ENCODE measurements at regions not wholly inside any gene's neighbourhood (a gene's known extent, or its start where the extent isn't known, plus 50 kb on each side); places are given as distances from the start of the nearest gene placed in this dataset.

GRCh38 chr1:38547321-38547720, 312.3 kb downstream of the RRAGC start:
- DNase-seq (ENCODE audit: insufficient read length, low spot score) (no peak), FAIRE-seq (no peak)
- TF ChIP-seq POLR2A (IDR thresholded peaks at IDR 0.05; ENCODE audit: low read depth, low read length) = no peak

- TF ChIP-seq POLR2A (IDR thresholded peaks at IDR 0.05; ENCODE audit: low read depth, low read length) = no peak
- FAIRE-seq = no peak
- no peak for DNase-seq (ENCODE audit: insufficient read length, low spot score)
Observed at GRCh38 chr1:38546636-38547035, 312.9 kb downstream of the RRAGC start.

- no peak for TF ChIP-seq POLR2A (IDR thresholded peaks at IDR 0.05; ENCODE audit: low read depth, low read length)
- no peak for FAIRE-seq
- DNase-seq (ENCODE audit: insufficient read length, low spot score) = no peak
Observed at GRCh38 chr1:38541223-38541622, 318.3 kb downstream of the RRAGC start.

- FAIRE-seq (no peak), DNase-seq (ENCODE audit: insufficient read length, low spot score) (no peak)
- no peak for TF ChIP-seq POLR2A (IDR thresholded peaks at IDR 0.05; ENCODE audit: low read depth, low read length)
Observed at GRCh38 chr1:38539931-38540330, 319.6 kb downstream of the RRAGC start.

- TF ChIP-seq POLR2A (IDR thresholded peaks at IDR 0.05; ENCODE audit: low read depth, low read length) = no peak
- DNase-seq (ENCODE audit: insufficient read length, low spot score) (no peak), FAIRE-seq (no peak)
Observed at GRCh38 chr1:38538834-38539233, 320.7 kb downstream of the RRAGC start.

- no peak for DNase-seq (ENCODE audit: insufficient read length, low spot score)
- FAIRE-seq = no peak
- TF ChIP-seq POLR2A (IDR thresholded peaks at IDR 0.05; ENCODE audit: low read depth, low read length) = no peak
Observed at GRCh38 chr1:38536089-38536488, 323.5 kb downstream of the RRAGC start.

- DNase-seq (ENCODE audit: insufficient read length, low spot score) (no peak), FAIRE-seq (no peak)
- no peak for TF ChIP-seq POLR2A (IDR thresholded peaks at IDR 0.05; ENCODE audit: low read depth, low read length)
Observed at GRCh38 chr1:38534473-38534823, 325.1 kb downstream of the RRAGC start.

GRCh38 chr1:38533772-38534472, 325.6 kb downstream of the RRAGC start:
- TF ChIP-seq POLR2A (IDR thresholded peaks at IDR 0.05; ENCODE audit: low read depth, low read length) = no peak
- FAIRE-seq (no peak), DNase-seq (ENCODE audit: insufficient read length, low spot score) (no peak)

- TF ChIP-seq POLR2A (IDR thresholded peaks at IDR 0.05; ENCODE audit: low read depth, low read length) = no peak
- DNase-seq (ENCODE audit: insufficient read length, low spot score) (no peak), FAIRE-seq (no peak)
Observed at GRCh38 chr1:38530957-38531356, 328.6 kb downstream of the RRAGC start.

GRCh38 chr1:38529946-38530345, 329.6 kb downstream of the RRAGC start:
- no peak for TF ChIP-seq POLR2A (IDR thresholded peaks at IDR 0.05; ENCODE audit: low read depth, low read length)
- DNase-seq (ENCODE audit: insufficient read length, low spot score) (no peak), FAIRE-seq (no peak)

- FAIRE-seq (no peak), DNase-seq (ENCODE audit: insufficient read length, low spot score) (no peak)
- TF ChIP-seq POLR2A (IDR thresholded peaks at IDR 0.05; ENCODE audit: low read depth, low read length) = no peak
Observed at GRCh38 chr1:38529391-38529790, 330.2 kb downstream of the RRAGC start.

GRCh38 chr1:38528623-38529022, 330.9 kb downstream of the RRAGC start:
- FAIRE-seq (no peak), DNase-seq (ENCODE audit: insufficient read length, low spot score) (no peak)
- no peak for TF ChIP-seq POLR2A (IDR thresholded peaks at IDR 0.05; ENCODE audit: low read depth, low read length)

- no peak for TF ChIP-seq POLR2A (IDR thresholded peaks at IDR 0.05; ENCODE audit: low read depth, low read length)
- no peak for DNase-seq (ENCODE audit: insufficient read length, low spot score)
Observed at GRCh38 chr1:38527373-38527966, 332.1 kb downstream of the RRAGC start.

GRCh38 chr1:38526046-38526445, 333.5 kb downstream of the RRAGC start:
- no peak for FAIRE-seq

More at GRCh38 chr1:38527373-38527966, 332.1 kb downstream of the RRAGC start:
- no peak for FAIRE-seq

GRCh38 chr1:38525343-38526043, 334.1 kb downstream of the RRAGC start:
- no peak for DNase-seq (ENCODE audit: insufficient read length, low spot score)
- no peak for FAIRE-seq
- TF ChIP-seq POLR2A (IDR thresholded peaks at IDR 0.05; ENCODE audit: low read depth, low read length) = no peak

More at GRCh38 chr1:38526046-38526445, 333.5 kb downstream of the RRAGC start:
- no peak for TF ChIP-seq POLR2A (IDR thresholded peaks at IDR 0.05; ENCODE audit: low read depth, low read length)
- no peak for DNase-seq (ENCODE audit: insufficient read length, low spot score)

Measured in H54 (cell line).